Liver (tissue), 8 donors: ENCODE measurements at regions not wholly inside any gene's neighbourhood (a gene's known extent, or its start where the extent isn't known, plus 50 kb on each side); places are given as distances from the start of the nearest gene placed in this dataset.

Experiments
- DNase-seq: peaks from one replicate; pipeline ENCODE4 v3.0.0-alpha.2; 2017; ENCODE audit warnings: low spot score
- H3K27ac ChIP-seq, 2 donors: one replicate each; pipeline ENCODE4 v1.7.0; 2013; ENCODE audit warnings: inconsistent platforms in 2 of 2, low read length in 2 of 2, control low read depth in 1 of 2, low read depth in 1 of 2, mild to moderate bottlenecking in 1 of 2
- H3K27me3 ChIP-seq, 4 donors: one replicate each; pipeline versions ENCODE4 v1.6.1 to v1.7.0; 2013; ENCODE audit warnings: low read length in 3 of 4, inconsistent platforms in 1 of 4, mild to moderate bottlenecking in 1 of 4, moderate library complexity in 1 of 4; ENCODE audit not compliant: control insufficient read depth in 4 of 4, insufficient read depth in 4 of 4
- H3K36me3 ChIP-seq, 4 donors: one replicate each; pipeline versions ENCODE4 v1.6.1 to v1.7.0; 2013; ENCODE audit warnings: low read length in 3 of 4, mild to moderate bottlenecking in 3 of 4, low read depth in 1 of 4, moderate library complexity in 1 of 4; ENCODE audit not compliant: control insufficient read depth in 4 of 4, insufficient read depth in 3 of 4
- H3K4me1 ChIP-seq, 4 donors: one replicate each; pipeline versions ENCODE4 v1.6.1 to v1.7.0; 2013; ENCODE audit warnings: low read length in 3 of 4, mild to moderate bottlenecking in 3 of 4, moderate library complexity in 1 of 4; ENCODE audit not compliant: control insufficient read depth in 4 of 4, insufficient read depth in 4 of 4
- H3K4me3 ChIP-seq, 3 donors: one replicate each; pipeline versions ENCODE4 v1.6.1 to v1.7.0; 2013; ENCODE audit warnings: low read length in 3 of 3, control low read depth in 1 of 3, low read depth in 1 of 3, mild to moderate bottlenecking in 1 of 3
- H3K9ac ChIP-seq, 2 donors: one replicate each; pipeline ENCODE4 v1.7.0; 2013; ENCODE audit warnings: low read length in 2 of 2, mild to moderate bottlenecking in 2 of 2, moderate library complexity in 2 of 2, control low read depth in 1 of 2, low read depth in 1 of 2
- H3K9me3 ChIP-seq, 4 donors: one replicate each; pipeline versions ENCODE4 v1.6.1 to v1.7.0; 2013; ENCODE audit warnings: low read length in 3 of 4; ENCODE audit not compliant: control insufficient read depth in 4 of 4
- CTCF ChIP-seq: fragments of 150-350 bp; IDR thresholded peaks from 2 replicates; pipeline ENCODE4 v1.5.1; 2017; ENCODE audit warnings: improper control_type of control experiment, low read depth, low read length; ENCODE audit not compliant: missing input control
- EGR1 ChIP-seq, 2 donors: IDR thresholded peaks; 2 replicates each; pipeline ENCODE4 v1.6.1; 2016 to 2018; ENCODE audit warnings: antibody characterized with exemption in 2 of 2, low read depth in 2 of 2
- FOXA1 ChIP-seq: IDR thresholded peaks from 2 replicates; pipeline ENCODE4 v1.6.1; 2016; ENCODE audit warnings: antibody characterized with exemption
- FOXA2 ChIP-seq: IDR thresholded peaks from 2 replicates; pipeline ENCODE4 v1.6.1; 2016; ENCODE audit warnings: antibody characterized with exemption
- GABPA ChIP-seq, 2 donors: IDR thresholded peaks in 1 of 2; conservative IDR thresholded peaks in 1 of 2; 2 replicates each; pipeline ENCODE4 v1.6.1; 2016; ENCODE audit warnings: antibody characterized with exemption in 2 of 2, mild to moderate bottlenecking in 1 of 2, moderate library complexity in 1 of 2
- HNF4A ChIP-seq, 2 donors: conservative IDR thresholded peaks; 2 replicates each; pipeline ENCODE4 v1.6.1; 2016; ENCODE audit warnings: antibody characterized with exemption in 2 of 2, mild to moderate bottlenecking in 2 of 2
- HNF4G ChIP-seq: IDR thresholded peaks from 2 replicates; pipeline ENCODE4 v1.6.1; 2016; ENCODE audit warnings: antibody characterized with exemption
- JUND ChIP-seq, 2 donors: IDR thresholded peaks; 2 replicates each; pipeline ENCODE4 v1.6.1; 2016; ENCODE audit warnings: antibody characterized with exemption in 2 of 2
- NR2F2 ChIP-seq: IDR thresholded peaks from 2 replicates; pipeline ENCODE4 v1.6.1; 2016; ENCODE audit warnings: antibody characterized with exemption
- RAD21 ChIP-seq, 2 donors: IDR thresholded peaks; 2 replicates each; pipeline ENCODE4 v1.6.1; 2016; ENCODE audit warnings: antibody characterized with exemption in 2 of 2, mild to moderate bottlenecking in 2 of 2
- RXRA ChIP-seq, 2 donors: IDR thresholded peaks; 2 replicates each; pipeline ENCODE4 v1.6.1; 2017 to 2018; ENCODE audit warnings: antibody characterized with exemption in 2 of 2, mild to moderate bottlenecking in 1 of 2
- SP1 ChIP-seq: IDR thresholded peaks from 2 replicates; pipeline ENCODE4 v1.6.1; 2018; ENCODE audit warnings: antibody characterized with exemption, mild to moderate bottlenecking
- TAF1 ChIP-seq: conservative IDR thresholded peaks from 2 replicates; pipeline ENCODE4 v1.6.1; 2016; ENCODE audit warnings: antibody characterized with exemption, mild to moderate bottlenecking
- YY1 ChIP-seq: IDR thresholded peaks from 2 replicates; pipeline ENCODE4 v1.6.1; 2016; ENCODE audit warnings: antibody characterized with exemption, mild to moderate bottlenecking
- ZBTB33 ChIP-seq: IDR thresholded peaks from 2 replicates; pipeline ENCODE4 v1.6.1; 2016; ENCODE audit warnings: antibody characterized with exemption
- WGBS: extraction: QIAGEN DNeasy Blood & Tissue Kit; methylation state at CpG from one replicate; pipeline ENCODE4 v1.1.7; 2013; 5-methylcytosine and 5-hydroxymethylcytosine counted together
- TF ChIP-seq, protein P1 (sequence below): IDR thresholded peaks from 2 replicates; pipeline ENCODE4 v1.6.1; 2016; ENCODE audit warnings: antibody characterized with exemption
- TF ChIP-seq, protein P2 (sequence below): IDR thresholded peaks from 2 replicates; pipeline ENCODE4 v1.6.1; 2016; ENCODE audit warnings: antibody characterized with exemption
- TF ChIP-seq, protein P3 (sequence below): IDR thresholded peaks from 2 replicates; pipeline ENCODE4 v1.6.1; 2016; ENCODE audit warnings: antibody characterized with exemption, mild to moderate bottlenecking
- donor health status: healthy.
- donor health status: healthy.
- donor health status: healthy.
- donor health status: healthy.
- donor health status: healthy.

DNA sequence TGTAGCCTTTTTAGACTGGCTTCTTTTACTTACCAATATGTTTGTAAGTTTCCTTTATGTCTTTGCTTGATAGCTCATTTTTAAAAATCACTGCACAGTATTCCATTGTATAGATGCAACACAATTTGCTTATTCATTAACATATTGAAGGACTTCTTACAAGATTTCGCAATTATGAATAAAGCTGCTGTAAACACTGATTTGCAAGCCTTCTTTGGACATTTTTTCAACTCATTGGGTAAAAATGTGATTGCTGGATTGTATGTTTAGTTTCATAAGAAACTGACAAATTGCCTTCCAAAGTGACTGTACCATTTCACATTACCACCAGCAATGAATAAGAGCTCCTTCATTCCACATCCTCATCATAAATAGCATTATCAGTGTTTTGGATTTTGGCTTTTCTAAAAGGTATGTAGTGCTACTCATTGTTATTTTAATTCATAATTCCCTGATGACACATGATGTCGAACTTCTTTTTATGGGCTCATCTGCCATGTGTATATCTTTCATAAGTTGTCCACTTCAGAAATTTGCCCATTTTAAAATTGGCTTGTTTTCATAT is 80.7 kb downstream of the TFAP2B start:
- H3K9me3 ChIP-seq: no peaks in the 10 kb centered on the region
- WGBS: 78% methylated on average over 2 of the region's 2 CpGs
- TF ChIP-seq NR2F2 (no peak), RAD21 (IDR thresholded peaks at IDR 0.05) (no peak), SP1 (no peak), HNF4A (conservative IDR thresholded peaks at IDR 0.05) (no peak)
- TF ChIP-seq, protein P1, sequence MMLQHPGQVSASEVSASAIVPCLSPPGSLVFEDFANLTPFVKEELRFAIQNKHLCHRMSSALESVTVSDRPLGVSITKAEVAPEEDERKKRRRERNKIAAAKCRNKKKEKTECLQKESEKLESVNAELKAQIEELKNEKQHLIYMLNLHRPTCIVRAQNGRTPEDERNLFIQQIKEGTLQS: no peak
- H3K27ac ChIP-seq: no peak overlapping the region
- H3K9ac ChIP-seq: no peak overlapping the region
- no peaks in the 10 kb centered on the region for H3K36me3 ChIP-seq
- no peaks in the 10 kb centered on the region for H3K4me1 ChIP-seq
- H3K4me3 ChIP-seq: no peak overlapping the region
- H3K27me3 ChIP-seq: no peaks in the 10 kb centered on the region
- no peak for DNase-seq

DNA sequence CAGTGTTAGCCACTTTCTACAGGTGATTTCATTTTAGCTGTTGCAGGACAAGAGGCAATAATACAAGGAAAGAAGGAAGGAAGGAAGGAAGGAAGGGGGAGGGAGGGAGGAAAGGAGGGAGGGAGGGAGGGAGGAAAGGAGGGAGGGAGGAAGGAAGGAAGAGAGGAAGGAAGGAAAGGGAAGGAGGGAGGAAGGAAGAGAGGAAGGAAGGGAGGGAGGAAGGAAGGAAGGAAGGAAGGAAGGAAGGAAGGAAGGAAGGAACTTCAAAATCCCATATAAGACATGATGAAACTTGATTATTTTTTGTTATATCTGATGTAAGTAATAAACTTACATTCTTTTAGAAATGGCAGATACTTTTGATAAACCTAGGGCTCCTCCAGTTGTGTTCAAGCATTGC is 83.6 kb downstream of the TFAP2B start:
- no peak overlapping the region for H3K27ac ChIP-seq
- no peak for DNase-seq

More for the DNA sequence above, 83.6 kb downstream of the TFAP2B start:
- Histone ChIP-seq H3K4me1 (no peaks in the 10 kb centered on the region), H3K27me3 (no peaks in the 10 kb centered on the region), H3K4me3 (no peak overlapping the region), H3K9me3 (no peaks in the 10 kb centered on the region), H3K36me3 (no peaks in the 10 kb centered on the region), H3K9ac (no peak overlapping the region)
- TF ChIP-seq FOXA2: no peak
- TF ChIP-seq, protein P2, sequence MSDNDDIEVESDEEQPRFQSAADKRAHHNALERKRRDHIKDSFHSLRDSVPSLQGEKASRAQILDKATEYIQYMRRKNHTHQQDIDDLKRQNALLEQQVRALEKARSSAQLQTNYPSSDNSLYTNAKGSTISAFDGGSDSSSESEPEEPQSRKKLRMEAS: no peak
- TF ChIP-seq JUND (IDR thresholded peaks at IDR 0.05): no peak
- TF ChIP-seq YY1: no peak
- no peak for TF ChIP-seq GABPA (IDR thresholded peaks at IDR 0.05 in 1 of 2, conservative IDR thresholded peaks at IDR 0.05 in 1 of 2)
- no peak for TF ChIP-seq CTCF
- no peak for TF ChIP-seq TAF1
- TF ChIP-seq HNF4G: no peak
- no peak for TF ChIP-seq EGR1 (IDR thresholded peaks at IDR 0.05; ENCODE audit: low read depth in 2 of 2)
- TF ChIP-seq, protein P1: no peak
- TF ChIP-seq SP1: no peak
- TF ChIP-seq, protein P3, sequence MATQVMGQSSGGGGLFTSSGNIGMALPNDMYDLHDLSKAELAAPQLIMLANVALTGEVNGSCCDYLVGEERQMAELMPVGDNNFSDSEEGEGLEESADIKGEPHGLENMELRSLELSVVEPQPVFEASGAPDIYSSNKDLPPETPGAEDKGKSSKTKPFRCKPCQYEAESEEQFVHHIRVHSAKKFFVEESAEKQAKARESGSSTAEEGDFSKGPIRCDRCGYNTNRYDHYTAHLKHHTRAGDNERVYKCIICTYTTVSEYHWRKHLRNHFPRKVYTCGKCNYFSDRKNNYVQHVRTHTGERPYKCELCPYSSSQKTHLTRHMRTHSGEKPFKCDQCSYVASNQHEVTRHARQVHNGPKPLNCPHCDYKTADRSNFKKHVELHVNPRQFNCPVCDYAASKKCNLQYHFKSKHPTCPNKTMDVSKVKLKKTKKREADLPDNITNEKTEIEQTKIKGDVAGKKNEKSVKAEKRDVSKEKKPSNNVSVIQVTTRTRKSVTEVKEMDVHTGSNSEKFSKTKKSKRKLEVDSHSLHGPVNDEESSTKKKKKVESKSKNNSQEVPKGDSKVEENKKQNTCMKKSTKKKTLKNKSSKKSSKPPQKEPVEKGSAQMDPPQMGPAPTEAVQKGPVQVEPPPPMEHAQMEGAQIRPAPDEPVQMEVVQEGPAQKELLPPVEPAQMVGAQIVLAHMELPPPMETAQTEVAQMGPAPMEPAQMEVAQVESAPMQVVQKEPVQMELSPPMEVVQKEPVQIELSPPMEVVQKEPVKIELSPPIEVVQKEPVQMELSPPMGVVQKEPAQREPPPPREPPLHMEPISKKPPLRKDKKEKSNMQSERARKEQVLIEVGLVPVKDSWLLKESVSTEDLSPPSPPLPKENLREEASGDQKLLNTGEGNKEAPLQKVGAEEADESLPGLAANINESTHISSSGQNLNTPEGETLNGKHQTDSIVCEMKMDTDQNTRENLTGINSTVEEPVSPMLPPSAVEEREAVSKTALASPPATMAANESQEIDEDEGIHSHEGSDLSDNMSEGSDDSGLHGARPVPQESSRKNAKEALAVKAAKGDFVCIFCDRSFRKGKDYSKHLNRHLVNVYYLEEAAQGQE: no peak
- no peak for TF ChIP-seq RAD21 (IDR thresholded peaks at IDR 0.05)
- TF ChIP-seq FOXA1: no peak
- no peak for TF ChIP-seq HNF4A (conservative IDR thresholded peaks at IDR 0.05)
- no peak for TF ChIP-seq ZBTB33
- TF ChIP-seq RXRA (IDR thresholded peaks at IDR 0.05): no peak
- TF ChIP-seq NR2F2: no peak
